HG03095 (cell line): ENCODE measurements at regions not wholly inside any gene's neighbourhood (a gene's known extent, or its start where the extent isn't known, plus 50 kb on each side); places are given as distances from the start of the nearest gene placed in this dataset.
"Not testable (repeated sequence)": the region's sequence is repeated elsewhere in the genome, so short reads cannot be mapped to it uniquely, and the experiment has no call there.

Experiments
- ATAC-seq: cut with Tn5 transposase; IDR thresholded peaks from one replicate; pipeline ENCODE4 v1.9.1; 2021; ENCODE audit warnings: moderate library complexity; ENCODE audit not compliant: unreplicated experiment

DNA sequence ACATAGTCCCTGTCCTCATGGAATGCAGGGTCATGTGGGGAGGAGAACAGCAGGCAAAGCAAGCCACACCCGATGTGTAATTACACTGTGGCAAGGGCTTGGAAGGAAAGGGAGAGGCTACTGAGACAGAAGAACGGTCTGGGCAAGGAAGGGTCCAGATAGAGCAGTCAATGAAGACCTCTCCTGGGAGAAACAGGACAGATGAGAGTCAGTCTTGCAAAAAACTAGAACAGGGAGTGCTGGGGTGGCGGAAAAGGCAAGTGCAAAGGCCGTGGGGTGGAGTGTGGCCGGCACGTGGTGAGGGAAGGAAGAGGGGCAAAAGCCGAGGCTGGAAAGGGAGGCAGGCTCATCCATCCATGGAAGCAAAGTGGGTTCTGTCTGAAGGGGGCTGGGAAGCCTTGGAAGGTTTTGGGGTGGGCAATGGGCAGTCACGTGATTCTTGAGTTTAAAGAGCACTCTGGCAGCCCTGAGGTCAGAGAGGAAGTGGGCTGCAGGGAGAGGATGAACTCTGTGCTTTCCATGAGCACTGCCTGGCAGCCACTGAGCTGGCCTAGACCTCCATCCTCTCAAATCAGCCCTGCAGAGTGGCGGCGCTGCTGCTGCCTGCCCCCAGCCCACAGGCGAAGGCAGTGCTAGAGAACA lies 182.2 kb downstream of the INHBB start:
- no peak for ATAC-seq

DNA sequence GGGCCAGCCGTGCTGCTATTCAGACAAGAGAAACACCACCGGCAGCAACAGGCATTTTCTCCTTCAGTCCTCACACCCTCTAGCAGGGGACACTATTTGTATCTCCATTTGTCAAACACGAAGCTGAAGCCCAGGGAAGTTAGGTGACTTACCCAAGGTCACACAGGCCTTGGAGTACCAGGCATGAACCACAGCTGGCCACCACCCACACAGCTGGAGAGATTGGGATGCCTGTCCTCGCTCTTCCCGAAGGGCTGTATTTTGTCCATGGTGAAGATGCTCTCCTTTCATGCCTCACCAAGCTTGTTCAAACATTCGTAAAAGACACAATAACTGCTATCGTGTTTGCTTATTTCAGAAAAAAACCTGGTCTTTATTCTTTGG lies 182.7 kb downstream of the INHBB start:
- no peak for ATAC-seq

DNA sequence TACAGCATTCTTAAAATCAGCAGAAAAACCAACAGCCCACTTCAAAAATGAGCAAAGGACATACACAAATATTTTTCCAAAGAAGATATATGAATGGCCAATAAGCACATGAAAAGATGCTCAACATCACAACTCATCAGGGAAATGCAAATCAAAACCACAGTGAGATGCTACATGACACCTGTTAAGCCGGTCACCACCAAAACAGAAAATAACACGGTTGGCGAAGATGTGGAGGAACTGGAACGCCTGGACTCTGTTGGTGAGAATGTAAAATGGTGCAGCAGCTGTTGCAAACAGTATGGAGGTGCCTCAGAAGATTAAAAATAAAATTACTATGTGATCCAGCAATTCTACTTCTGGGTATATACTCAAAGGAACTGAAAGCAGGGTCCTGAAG lies 184.8 kb downstream of the INHBB start:
- ATAC-seq, result no peak

DNA sequence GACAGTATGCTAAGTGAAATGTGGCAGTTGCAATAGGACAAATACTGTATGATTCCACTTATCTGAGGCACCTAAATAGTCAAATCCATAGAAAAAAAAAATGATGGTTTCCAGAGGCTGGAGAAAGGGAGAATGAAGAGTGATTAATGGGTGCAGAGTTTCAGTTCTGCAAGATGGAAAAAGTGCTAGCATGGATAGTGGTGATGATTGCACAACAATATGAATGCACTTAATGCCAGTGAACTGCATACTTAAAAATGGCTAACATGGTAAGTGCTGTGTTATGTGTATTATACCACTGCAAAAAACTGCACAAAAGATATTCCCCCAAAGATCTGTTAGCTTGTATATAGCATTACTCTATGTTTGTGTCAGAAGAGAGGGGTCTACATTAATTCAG lies 185.4 kb downstream of the INHBB start:
- ATAC-seq, result no peak

DNA sequence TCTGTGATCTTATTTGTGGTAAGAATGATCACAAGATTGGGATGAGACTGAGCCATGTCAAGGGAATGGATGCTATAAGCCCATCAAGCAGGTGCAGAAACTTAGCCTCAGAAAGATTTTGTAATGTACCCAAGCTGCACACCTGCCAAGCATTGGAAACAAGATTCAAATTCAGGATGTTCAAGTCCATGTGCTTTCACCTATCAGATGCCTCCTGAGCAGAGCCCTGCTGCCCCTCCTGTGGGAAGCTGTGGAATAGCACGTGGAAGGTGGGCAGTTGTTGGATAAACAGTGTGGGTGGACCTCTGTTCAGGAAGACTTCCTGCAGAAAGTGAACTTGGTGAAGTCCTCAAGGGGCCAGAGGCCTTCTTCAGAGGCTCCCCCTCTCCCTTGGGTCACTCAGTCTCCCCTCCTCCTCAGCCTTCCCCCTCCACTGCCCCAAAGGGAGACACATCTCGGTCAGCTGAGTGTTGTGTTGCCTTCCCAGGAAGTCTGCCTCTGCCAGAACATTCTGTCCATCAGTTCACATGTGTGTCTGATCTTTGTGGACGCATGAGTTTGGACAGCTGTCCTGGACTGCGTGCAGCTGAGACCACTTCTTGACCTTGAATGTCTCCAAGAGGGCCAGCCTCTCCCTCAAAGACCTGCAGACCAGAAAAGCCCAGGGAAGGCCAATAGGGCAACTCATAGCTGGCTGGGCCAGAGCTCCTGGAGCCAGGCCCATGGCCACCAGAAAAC lies 186.1 kb downstream of the INHBB start:
- no peak for ATAC-seq

DNA sequence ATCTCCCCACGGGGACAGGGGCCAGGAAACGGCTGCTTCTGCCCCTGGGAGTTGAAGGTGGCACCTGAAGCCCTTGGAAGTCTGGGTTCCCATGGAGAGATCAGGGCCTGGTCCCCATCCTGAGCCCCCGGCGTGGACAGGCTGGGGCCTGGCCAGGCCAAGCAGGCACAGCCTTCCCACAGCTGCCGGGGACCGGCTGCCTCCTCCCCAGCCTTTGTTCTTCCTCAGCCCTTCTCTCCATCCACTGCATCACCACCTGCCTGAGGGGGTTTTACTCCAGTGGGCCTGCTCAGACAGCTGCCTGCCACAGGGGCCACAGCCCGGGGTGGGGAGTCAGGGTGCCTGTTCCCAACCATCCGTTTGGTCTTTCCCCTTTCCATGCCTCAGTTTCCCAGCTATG lies 187.7 kb downstream of the INHBB start:
- no peak for ATAC-seq

DNA sequence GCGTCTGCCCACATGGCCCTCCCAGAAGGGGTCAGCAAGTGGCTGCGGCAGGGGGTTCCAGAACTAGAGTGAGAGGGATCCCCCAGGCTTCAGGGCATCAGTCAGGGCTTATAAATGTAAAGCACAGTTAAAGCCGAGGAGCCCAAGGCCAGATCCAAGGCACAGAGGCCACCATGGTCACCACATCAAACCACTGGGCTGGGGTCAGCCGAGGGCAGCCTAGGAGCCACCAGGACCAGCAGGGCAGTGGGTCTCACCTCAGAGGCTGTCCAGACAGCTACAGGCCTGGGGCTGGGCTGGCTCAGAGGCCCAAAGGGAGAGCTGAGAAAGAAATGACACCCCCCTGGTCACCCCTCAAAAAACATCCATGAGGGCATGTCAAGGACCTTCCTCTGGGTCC lies 188.5 kb downstream of the INHBB start:
- ATAC-seq, result no peak

DNA sequence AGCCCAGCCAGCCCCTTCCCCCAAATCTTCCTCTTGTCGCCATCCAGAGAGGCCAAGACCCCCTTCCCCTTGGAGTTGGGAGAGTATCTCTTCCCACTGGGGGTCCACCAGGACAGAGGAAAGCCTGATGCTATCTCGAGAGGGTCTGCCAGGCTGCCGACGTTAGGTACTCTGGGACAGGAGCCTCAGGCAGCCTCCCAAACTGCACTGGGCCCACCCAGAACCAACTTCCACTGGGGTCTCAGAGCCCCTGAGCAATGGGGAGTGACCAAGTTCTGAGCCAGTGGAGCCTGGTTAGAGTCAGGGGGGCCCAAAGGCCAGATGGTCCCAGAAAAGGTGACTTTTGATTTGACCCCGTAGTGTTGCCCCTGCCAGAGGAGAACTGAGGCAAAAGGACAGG lies 189.1 kb downstream of the INHBB start:
- ATAC-seq, result no peak

DNA sequence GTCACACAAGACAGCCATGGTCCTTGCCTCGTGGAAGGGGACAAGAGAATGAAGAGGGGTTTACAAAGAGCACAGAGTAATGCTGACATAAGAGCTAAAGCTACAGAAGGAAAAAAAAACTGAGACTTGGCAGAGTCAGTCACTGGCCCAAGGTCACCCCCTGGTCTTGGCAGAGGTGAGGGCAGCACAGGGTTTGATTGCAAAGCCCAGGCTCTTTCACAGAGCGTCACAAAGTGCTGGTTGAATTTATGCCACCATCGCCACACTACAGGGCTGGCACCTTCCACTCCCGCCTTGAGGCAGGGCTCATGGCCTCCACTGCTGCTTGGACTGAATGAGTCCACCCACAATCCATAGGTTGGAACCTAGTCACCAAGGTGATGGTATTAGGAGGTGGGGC lies 190.2 kb downstream of the INHBB start:
- ATAC-seq, result no peak

DNA sequence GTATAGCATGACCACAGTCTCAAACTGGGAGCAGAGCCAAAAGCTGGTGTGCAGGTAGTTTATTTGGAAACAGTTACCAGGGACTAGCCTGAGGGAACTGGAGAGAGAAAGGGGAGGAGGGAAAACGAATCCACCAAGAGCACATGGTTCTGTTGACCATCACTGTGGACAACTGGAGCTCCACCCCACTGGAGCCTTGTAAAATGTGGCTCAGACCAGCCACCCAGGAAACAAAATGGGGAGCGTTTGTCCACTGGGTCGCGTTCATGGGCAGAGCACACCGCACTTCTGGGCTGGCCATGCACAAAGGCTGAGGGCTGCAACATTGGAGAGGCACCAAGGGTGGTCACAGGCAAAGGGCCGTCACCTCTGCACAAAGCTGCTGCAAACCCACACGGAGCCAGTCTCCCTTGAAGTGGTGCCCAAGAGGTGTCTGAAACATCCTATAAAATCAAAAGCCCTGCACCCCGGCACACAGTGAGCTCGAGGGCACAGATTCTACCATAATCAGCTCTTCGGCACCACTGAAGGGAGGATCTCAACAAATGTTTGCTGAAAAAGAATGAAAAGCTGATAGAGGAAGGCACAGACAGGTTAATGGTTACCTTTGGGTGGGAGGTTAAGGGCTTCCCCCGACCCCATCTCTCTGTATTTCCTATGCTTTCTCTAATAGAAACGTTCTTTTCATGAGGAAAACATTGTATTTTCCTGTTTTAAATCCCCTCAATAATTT lies 192.9 kb downstream of the INHBB start:
- ATAC-seq, result no peak

DNA sequence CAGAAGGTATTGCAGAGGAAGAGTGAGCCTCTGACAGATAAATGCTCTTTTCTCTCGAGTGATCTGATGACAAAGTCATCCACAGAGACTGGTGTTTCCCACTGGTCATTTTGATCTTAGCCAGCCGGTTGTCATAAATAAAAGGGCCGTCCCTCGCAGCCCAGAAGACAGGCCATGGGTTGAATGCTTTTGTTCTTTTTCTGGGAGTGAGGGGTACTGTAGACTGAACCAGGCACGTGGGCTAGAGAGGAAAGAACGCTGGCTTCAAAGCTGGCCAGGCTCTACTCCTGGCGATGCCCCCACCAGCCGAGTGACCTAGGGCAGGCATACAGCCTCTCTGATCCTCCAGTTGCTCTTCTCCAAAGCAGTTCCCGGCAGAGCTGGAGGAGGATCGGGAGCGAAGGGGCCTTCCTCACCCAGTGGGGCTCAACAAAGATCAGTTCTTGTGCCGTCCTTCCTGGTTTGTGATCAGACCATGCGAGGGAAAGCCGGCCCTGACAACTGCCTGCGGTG lies 193.5 kb downstream of the INHBB start:
- ATAC-seq, result no peak

DNA sequence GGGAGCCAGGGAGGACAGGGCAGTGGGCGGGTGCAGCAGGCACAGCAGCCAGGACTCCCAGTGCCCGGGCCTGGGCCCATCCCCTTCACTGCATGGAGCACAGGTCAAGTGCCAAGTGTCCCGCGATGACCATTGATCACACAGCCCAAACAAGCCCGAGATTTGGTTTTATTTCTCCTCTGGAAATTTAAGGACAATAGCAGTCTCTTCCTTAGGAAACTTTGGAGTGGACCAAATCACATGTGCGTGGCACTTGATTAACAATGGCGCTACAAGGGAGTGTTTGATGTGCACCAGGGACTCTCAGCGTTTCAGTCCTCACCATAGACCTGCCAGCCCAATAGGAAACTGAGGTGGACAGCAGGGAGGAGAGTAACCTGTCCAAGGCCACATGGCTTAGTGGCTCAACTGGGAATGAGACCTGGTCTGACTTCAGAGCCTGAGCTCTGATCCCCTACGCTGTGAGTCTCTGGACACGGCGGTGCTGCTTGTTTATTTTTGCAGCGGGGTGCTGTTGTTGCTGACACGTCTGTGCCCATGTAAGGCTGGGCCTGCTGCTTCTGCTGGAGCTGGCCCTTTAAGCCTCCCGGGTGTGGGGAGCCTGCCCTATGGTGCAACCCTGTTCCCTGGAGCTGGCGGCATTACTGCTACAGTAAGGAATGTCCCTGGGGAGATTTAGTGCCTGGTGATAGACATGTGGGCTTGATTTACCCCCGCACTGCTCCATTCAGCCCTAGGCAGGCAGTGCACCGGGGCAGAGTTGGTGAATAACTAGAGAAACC lies 194.2 kb downstream of the INHBB start:
- no peak for ATAC-seq

DNA sequence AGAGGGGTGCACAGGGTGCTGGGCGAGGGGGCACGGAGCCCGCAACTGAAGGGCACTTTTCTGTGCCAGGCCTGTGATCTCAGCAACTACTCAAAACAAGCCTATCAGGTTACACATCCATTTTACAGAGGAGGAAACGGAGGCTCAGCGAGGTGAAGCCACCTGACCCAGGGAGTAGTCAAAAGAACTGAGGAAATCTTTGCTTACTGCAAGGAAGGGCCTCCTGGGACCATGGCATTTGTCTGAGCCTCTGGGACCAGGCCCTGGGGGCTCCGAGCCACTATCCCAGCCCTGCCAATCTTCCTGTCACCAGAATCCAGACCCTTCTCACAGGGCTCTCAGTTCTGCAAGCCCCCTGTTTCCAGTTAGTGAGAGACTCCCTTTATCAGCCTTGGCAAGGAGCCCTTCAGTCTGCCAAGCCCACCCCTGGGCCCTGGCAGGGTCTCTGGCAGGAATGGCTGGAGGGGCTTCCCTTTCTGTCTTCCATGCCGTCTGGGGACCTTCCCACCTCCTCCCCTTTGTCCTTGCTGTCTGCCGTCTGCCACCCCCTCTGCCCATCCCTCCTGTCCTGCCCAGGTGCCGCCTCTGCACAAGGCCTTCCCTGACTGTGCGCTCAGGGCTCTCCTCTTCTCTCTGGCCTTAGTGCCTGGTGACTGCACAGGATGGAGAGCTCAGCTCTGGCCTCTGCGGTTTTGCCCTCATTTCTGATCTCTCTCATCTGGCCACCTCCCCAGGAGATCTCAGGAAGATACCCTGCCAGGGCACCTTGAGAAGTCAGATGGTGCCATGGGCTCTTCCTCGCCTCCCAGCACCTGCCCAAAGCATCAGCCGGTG lies 194.7 kb upstream of the GLI2 start:
- no peak for ATAC-seq

DNA sequence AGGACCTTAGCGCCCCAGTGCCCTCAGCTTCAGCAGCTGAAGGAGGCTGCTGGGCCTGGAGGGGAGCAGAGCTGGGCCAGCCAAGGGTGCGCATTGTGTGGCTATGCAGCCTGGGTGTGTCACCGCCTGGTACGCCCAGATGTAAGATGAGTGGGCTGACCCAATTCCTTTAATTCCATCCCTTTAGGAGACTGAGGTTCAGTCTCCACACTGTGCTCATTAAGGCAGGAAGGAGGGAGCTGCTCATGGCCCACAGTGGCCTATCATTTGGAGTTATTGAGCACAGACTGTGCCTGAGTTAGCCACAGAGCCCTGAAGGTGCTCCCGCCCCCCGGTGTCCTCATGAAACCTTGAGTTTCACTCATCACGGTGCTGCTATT lies 194.1 kb upstream of the GLI2 start:
- no peak for ATAC-seq

DNA sequence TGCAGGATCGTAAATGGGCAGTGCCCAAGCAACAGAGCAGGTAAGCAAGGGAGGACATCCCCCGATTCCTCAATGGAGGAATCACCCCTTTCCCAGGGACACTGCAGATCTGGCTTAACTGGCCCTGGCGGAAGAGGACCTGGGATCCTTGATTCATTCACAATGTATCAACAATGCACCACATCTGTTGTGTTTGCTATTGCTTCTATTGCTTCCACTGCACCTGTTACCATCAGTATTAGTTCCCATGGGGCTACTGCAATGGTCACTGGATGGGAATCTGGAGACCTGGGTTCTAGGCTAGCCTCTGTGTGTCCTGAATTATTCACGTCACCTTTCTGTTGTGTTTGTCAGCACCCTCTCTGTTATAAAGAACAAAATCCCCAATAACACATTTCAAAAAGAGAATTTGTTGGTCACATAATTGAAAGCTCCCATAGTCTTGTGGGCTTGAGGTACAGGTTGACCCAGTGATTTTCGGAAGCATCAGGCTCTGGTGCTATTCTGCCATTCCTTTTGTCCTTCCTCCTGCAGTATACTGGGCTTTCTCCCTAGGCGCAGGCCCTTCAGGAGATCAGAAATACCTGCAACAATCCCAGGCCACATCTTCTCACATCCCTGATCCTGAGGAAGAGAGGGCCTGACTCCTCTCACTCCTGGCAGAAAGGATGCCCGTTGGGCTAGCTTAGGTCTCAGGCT lies 193.5 kb upstream of the GLI2 start:
- ATAC-seq, result no peak

DNA sequence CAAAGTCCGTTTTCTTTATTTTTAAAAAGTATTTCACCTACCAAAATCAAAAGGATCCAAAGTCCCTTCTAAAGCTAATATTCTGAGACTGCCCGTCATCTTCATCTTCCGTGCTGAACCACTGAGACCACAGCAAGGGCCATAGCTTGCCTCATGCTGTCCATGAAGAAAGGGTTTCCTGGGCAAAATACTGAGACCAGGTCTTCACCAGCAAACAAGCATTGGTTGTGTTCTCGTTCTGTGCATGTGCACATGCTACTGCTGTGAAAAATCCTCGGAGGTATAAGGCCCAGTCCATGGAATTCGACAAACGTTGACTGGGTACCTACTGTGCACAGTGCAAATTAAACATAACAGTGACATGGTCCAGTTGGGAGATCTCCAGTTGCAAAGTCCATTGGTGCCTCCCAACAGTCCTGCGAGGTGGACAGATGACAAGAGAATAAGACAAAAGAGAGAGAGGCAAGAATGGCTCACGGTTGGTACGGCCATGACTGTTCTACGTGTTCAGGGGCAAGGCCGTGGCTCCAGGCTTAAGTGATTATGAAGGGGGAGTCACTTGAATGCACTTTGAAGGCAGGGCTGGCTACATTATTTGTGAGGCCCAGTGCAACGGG lies 192.6 kb upstream of the GLI2 start:
- no peak for ATAC-seq

DNA sequence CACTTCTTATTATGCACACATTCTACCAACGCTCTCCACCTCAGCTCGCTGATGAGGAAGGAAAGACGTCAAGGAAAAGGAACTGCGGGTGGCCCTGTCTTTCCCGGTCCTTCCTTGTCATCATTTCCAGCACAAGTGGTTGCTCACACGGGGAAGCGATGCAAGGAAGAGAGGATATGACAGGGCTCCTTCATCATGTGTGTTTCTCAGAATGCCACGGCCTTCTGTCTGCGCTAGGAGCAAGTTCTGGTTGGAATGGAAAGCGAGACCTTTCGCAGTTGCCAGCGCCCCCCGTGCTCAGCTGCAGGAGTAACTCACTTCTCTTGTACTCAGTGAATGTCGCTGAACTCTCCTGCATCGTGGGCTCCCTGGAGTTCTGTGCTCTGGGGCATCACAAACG lies 191.8 kb upstream of the GLI2 start:
- ATAC-seq, result no peak

DNA sequence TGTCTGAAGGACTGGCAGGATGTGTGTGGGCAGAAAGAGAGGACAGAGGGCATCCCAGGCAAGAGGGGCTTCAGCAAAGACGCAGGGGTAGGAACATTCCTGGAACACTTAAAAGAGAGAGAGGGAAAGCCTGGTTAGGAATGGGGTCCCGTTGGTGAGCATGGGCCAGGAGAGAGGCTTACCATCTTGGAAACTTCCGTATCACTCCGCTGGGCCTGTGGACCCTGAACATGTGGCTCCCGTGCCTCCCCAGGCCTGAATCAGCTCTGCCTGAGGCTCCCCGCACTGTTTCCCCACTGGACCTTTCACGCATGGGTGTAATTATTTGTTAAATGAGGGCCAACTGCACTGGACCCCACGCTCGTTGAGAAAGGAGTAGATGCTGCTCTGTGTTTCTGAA lies 191.1 kb upstream of the GLI2 start:
- no peak for ATAC-seq

DNA sequence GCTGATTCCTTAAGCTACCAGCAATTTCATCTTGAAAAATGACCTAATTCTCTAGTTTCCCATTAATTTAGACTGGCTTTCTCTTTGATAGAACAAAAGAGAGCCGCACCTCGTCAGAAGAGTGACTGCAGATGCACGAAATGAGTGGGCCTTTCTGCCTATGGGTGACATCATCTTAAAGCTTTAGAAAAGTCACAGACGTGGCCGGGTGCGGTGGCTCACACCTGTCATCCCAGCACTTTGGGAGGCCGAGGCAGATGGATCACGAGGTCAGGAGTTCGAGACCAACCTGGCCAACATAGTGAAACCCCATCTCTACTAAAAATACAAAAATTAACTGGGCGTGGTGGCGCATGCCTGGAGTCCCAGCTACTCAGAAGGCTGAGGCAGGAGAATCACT lies 190.7 kb upstream of the GLI2 start:
- not testable (repeated sequence) for ATAC-seq
